Fibroblast of lung (primary cell): ENCODE measurements at regions not wholly inside any gene's neighbourhood (a gene's known extent, or its start where the extent isn't known, plus 50 kb on each side); places are given as distances from the start of the nearest gene placed in this dataset.
A peak's percentile ranks its signal among the peaks of the same experiment; 100 is the strongest.

Source experiments
- DNase-seq, 2 donors: peaks; one replicate each; pipeline versions ENCODE4 v3.0.0 to v3.0.0-alpha.2; 2010; ENCODE audit warnings: low read depth in 2 of 2
- H2AFZ ChIP-seq: 2 replicates; pipeline ENCODE4 v1.5.1; 2012; ENCODE audit warnings: low read length, control low read depth, inconsistent platforms
- H3K27ac ChIP-seq: 2 replicates; pipeline ENCODE4 v1.5.1; 2011; ENCODE audit warnings: low read length, control low read depth; ENCODE audit not compliant: insufficient read depth
- H3K27me3 ChIP-seq: 2 replicates; pipeline ENCODE4 v1.5.1; 2011; ENCODE audit warnings: mild to moderate bottlenecking, low read length; ENCODE audit not compliant: control insufficient read depth, insufficient read depth
- H3K36me3 ChIP-seq: 2 replicates; pipeline ENCODE4 v1.5.1; 2011; ENCODE audit warnings: low read length; ENCODE audit not compliant: control insufficient read depth, insufficient read depth
- H3K4me1 ChIP-seq: 2 replicates; pipeline ENCODE4 v1.5.1; 2011; ENCODE audit warnings: low read length; ENCODE audit not compliant: control insufficient read depth, insufficient read depth; ENCODE audit errors: extremely low read depth
- H3K4me2 ChIP-seq: 2 replicates; pipeline ENCODE4 v1.5.1; 2011; ENCODE audit warnings: low read length, control low read depth; ENCODE audit not compliant: insufficient read depth; ENCODE audit errors: extremely low read depth
- H3K4me3 ChIP-seq, 4 experiments: fragments of 200-600 bp in 1 of 4; sonication (generic) in 1 of 4; replicated peaks in 1 of 4; 2 replicates each; pipeline ENCODE4 v1.5.1; 2011 to 2016; ENCODE audit warnings: low read length in 4 of 4, low read depth in 3 of 4, mild to moderate bottlenecking in 3 of 4, control low read depth in 2 of 4, inconsistent platforms in 1 of 4, mixed read lengths in 1 of 4; ENCODE audit not compliant: insufficient read depth in 1 of 4; ENCODE audit errors: control extremely low read depth in 1 of 4
- H3K79me2 ChIP-seq: 2 replicates; pipeline ENCODE4 v1.5.1; 2012; ENCODE audit warnings: mild to moderate bottlenecking, low read length, inconsistent platforms; ENCODE audit not compliant: control insufficient read depth, insufficient read depth
- H3K9ac ChIP-seq: 2 replicates; pipeline ENCODE4 v1.5.1; 2011; ENCODE audit warnings: mild to moderate bottlenecking, low read length, control low read depth; ENCODE audit not compliant: insufficient read depth
- H3K9me3 ChIP-seq: 2 replicates; pipeline ENCODE4 v1.5.1; 2012; ENCODE audit warnings: low read depth, low read length; ENCODE audit not compliant: control insufficient read depth, insufficient read depth
- H4K20me1 ChIP-seq: 2 replicates; pipeline ENCODE4 v1.5.1; 2011; ENCODE audit warnings: low read length; ENCODE audit not compliant: control insufficient read depth, insufficient read depth; ENCODE audit errors: extremely low read depth
- EZH2 ChIP-seq: IDR thresholded peaks from 2 replicates; pipeline ENCODE4 v1.5.1; 2012; ENCODE audit warnings: low read length, control low read depth, mild to moderate bottlenecking; ENCODE audit errors: missing control alignments
- TF ChIP-seq, protein P1 (sequence below), 2 donors: IDR thresholded peaks in 1 of 2; conservative IDR thresholded peaks in 1 of 2; 1 replicate in 1 of 2; 2 replicates in 1 of 2; pipeline ENCODE4 v1.5.1; 2011 to 2012; ENCODE audit warnings: low read length in 2 of 2, control low read depth in 1 of 2, inconsistent platforms in 1 of 2, low read depth in 1 of 2, mild to moderate bottlenecking in 1 of 2

- DNase-seq = no peak
- Histone ChIP-seq H3K27me3 (no peaks in the 10 kb centered on the region), H3K4me2 (no peak overlapping the region), H3K27ac (no peak overlapping the region), H3K36me3 (no peaks in the 10 kb centered on the region), H2AFZ (no peak overlapping the region), H3K4me3 (no peak overlapping the region), H3K9me3 (no peaks in the 10 kb centered on the region), H4K20me1 (no peaks in the 10 kb centered on the region), H3K4me1 (no peaks in the 10 kb centered on the region), H3K9ac (no peak overlapping the region), H3K79me2 (no peaks in the 10 kb centered on the region)
- TF ChIP-seq, protein P1, sequence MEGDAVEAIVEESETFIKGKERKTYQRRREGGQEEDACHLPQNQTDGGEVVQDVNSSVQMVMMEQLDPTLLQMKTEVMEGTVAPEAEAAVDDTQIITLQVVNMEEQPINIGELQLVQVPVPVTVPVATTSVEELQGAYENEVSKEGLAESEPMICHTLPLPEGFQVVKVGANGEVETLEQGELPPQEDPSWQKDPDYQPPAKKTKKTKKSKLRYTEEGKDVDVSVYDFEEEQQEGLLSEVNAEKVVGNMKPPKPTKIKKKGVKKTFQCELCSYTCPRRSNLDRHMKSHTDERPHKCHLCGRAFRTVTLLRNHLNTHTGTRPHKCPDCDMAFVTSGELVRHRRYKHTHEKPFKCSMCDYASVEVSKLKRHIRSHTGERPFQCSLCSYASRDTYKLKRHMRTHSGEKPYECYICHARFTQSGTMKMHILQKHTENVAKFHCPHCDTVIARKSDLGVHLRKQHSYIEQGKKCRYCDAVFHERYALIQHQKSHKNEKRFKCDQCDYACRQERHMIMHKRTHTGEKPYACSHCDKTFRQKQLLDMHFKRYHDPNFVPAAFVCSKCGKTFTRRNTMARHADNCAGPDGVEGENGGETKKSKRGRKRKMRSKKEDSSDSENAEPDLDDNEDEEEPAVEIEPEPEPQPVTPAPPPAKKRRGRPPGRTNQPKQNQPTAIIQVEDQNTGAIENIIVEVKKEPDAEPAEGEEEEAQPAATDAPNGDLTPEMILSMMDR (conservative IDR thresholded peaks at IDR 0.05 in 1 of 2, IDR thresholded peaks at IDR 0.05 in 1 of 2; ENCODE audit: low read depth in 1 of 2, low read length in 2 of 2) = no peak
- no peak for TF ChIP-seq EZH2
These were observed 59.5 kb upstream of the CHSY3 start for GRCh38 chr5:129844764-129845163.

- Histone ChIP-seq H3K4me2 (no peak overlapping the region), H3K27me3 (no peaks in the 10 kb centered on the region), H3K79me2 (no peaks in the 10 kb centered on the region), H4K20me1 (no peaks in the 10 kb centered on the region), H3K36me3 (no peaks in the 10 kb centered on the region), H3K4me3 (no peak overlapping the region), H3K4me1 (no peaks in the 10 kb centered on the region), H3K9me3 (no peaks in the 10 kb centered on the region), H3K27ac (no peak overlapping the region), H3K9ac (no peak overlapping the region), H2AFZ (no peak overlapping the region)
- peak; percentile 46 to 67 for DNase-seq
- TF ChIP-seq EZH2 = no peak
- TF ChIP-seq, protein P1 (conservative IDR thresholded peaks at IDR 0.05 in 1 of 2, IDR thresholded peaks at IDR 0.05 in 1 of 2; ENCODE audit: low read depth in 1 of 2, low read length in 2 of 2) = peak; percentile 93 to 99
These were observed 51.4 kb upstream of the CHSY3 start for GRCh38 chr5:129852747-129853352.

DNA sequence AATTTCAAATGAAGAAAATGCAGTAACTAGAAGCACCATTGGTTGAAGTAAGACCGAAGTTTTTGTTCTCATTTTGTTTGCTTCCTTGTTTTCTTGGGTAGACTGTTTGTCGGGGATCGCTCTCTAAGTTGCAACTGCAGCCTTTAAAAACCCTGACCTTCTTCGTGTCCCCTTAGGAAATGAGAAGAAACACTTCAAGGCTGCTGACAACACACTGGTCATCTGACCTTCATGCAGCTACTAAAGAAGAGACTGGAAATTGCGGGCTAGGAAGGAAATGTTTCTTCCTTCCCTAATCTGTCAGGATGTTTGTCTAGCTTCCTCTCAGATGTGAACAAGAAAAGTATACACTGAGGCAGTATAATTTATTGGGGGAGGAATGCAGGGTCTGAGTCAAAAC lies 50.7 kb upstream of the CHSY3 start:
- Histone ChIP-seq H2AFZ (no peak overlapping the region), H4K20me1 (no peaks in the 10 kb centered on the region), H3K4me2 (no peak overlapping the region), H3K4me1 (no peaks in the 10 kb centered on the region), H3K4me3 (no peak overlapping the region), H3K79me2 (no peaks in the 10 kb centered on the region), H3K36me3 (no peaks in the 10 kb centered on the region), H3K9me3 (no peaks in the 10 kb centered on the region), H3K9ac (no peak overlapping the region), H3K27me3 (no peaks in the 10 kb centered on the region), H3K27ac (no peak overlapping the region)
- TF ChIP-seq, protein P1 (conservative IDR thresholded peaks at IDR 0.05 in 1 of 2, IDR thresholded peaks at IDR 0.05 in 1 of 2; ENCODE audit: low read depth in 1 of 2, low read length in 2 of 2) = no peak
- no peak for TF ChIP-seq EZH2
- no peak for DNase-seq
